Colon (tissue), 2 donors: ENCODE measurements at regions not wholly inside any gene's neighbourhood (a gene's known extent, or its start where the extent isn't known, plus 50 kb on each side); places are given as distances from the start of the nearest gene placed in this dataset.

Source experiments
- FAIRE-seq: peaks from 2 replicates; lab custom pipeline; 2012; peaks lifted over from hg19 to GRCh38; lab: Jason Lieb, UNC
- donor health status: control.
- donor health status: control.

DNA sequence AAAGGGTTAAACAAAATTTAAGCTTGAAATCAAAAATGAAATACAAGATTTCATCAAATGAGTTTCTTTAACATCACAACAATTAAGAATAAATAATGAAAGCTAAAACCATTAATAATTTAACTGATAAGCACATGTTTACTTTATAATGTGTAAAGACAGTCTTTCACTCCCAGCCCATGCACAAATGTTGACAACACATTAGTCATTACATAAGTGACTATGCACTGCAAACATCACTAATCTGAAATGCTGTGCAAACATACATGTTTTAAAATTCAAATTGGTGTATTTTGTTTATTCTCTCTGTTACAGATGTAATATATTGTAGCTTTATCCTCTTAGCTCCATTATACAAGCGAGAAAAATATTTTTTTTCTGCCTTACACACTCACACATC, 220.6 kb upstream of the CPXCR1 start:
- FAIRE-seq: no peak

- FAIRE-seq: no peak
These were observed 188.6 kb upstream of the CPXCR1 start for GRCh38 chrX:88558421-88558820.

- FAIRE-seq: no peak
These were observed 186.2 kb upstream of the CPXCR1 start for GRCh38 chrX:88560673-88561330.

DNA sequence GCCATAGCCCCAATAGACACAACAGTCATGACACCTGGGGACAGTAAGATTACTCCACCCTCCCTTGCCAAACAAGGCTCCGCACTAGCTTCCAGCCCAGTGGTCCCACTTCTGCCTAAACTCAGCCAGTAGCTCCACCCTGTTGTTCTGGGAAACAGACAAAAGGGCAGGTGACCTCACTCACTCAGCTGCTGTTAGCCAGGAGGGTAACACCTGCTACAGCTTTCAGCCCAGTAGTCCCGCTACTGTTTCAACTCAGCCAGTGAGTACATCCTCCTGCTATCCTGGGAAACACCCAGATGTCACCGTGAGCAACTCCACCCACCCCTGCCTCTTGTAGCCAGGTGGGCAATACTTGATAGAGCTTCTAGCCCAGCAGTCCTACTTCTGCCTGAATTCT, 162.7 kb upstream of the CPXCR1 start:
- no peak for FAIRE-seq

GRCh38 chrX:88586317-88586716, 160.7 kb upstream of the CPXCR1 start:
- FAIRE-seq: no peak

- no peak for FAIRE-seq
These were observed 143.8 kb upstream of the CPXCR1 start for GRCh38 chrX:88603237-88603636.

GRCh38 chrX:88604433-88605221, 142.4 kb upstream of the CPXCR1 start:
- FAIRE-seq: no peak

DNA sequence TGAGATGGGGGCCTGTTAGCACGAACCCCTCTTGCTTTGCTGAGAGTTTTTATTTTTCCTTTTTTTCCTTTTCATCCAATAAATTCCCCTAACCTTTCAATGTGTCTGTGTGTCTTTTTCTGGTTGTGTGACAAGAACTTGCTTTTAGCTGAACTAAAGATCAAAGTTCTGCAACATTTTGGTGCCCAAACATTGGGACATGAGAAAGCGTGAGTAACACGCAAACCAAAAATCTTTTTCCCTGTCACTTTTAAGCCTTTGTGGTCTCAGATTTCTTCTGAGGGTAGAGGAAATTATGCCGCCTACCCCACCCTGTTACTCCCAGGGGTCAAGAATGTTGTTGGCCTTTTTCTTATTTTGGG, 141.8 kb upstream of the CPXCR1 start:
- no peak for FAIRE-seq

- FAIRE-seq: no peak
These were observed 134.1 kb upstream of the CPXCR1 start for GRCh38 chrX:88612870-88613329.

- FAIRE-seq: no peak
These were observed 133.7 kb upstream of the CPXCR1 start for GRCh38 chrX:88613338-88613737.

GRCh38 chrX:88621278-88621677, 125.7 kb upstream of the CPXCR1 start:
- FAIRE-seq: no peak

DNA sequence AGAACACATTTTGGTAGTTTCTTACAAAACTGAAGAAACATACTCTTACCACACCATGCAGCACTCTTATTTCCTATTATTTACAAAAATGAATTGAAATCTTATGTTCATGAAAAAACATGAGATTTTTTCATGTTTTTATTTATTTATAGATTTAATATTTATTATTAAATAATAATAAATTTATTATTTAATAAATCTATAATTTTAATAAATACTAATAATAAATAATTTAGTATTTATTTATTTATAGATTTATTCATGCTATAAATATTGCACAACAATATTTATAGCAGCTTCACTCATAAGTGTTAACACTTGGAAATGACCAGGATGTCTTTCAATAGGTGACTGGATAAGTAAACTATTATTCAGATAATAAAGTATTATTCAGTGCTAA, 91.6 kb upstream of the CPXCR1 start:
- peak; percentile 96 for FAIRE-seq

DNA sequence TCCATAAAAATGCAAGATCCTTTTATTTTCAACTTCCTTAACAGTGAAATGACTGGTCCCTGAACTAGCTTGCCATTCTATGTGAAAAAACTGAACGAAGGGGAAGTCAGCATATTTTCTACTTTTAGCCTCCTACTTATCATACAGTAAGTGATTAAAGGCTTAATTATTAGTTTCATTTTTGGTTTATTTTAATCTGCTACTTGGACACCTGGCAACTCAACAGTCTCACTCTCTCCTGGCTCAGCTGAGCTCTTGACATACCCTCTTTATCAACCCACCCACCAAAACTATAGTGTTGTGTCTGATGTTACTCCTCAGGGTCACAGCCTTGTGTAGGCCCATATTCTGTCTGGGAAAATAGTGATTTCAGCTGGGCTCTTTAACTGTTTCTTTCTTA, 86.2 kb upstream of the CPXCR1 start:
- no peak for FAIRE-seq

- FAIRE-seq: peak; percentile 84
These were observed 74.8 kb upstream of the CPXCR1 start for GRCh38 chrX:88672261-88672660.
